Peyer's patch (tissue), 4 donors: ENCODE measurements at regions not wholly inside any gene's neighbourhood (a gene's known extent, or its start where the extent isn't known, plus 50 kb on each side); places are given as distances from the start of the nearest gene placed in this dataset.
"Not testable (repeated sequence)": the region's sequence is repeated elsewhere in the genome, so short reads cannot be mapped to it uniquely, and the experiment has no call there.

ENCODE experiments used
- CTCF ChIP-seq, 6 experiments: fragments of 450-650 bp in 4 of 6; fragments of 200-600 bp in 2 of 6; sonication (generic) in 1 of 6; IDR thresholded peaks; one replicate each; pipeline ENCODE4 v1.5.1; 2017 to 2019; ENCODE audit warnings: antibody characterized with exemption in 6 of 6, mild to moderate bottlenecking in 3 of 6, moderate library complexity in 1 of 6
- POLR2A ChIP-seq, 2 donors: fragments of 450-650 bp; IDR thresholded peaks; one replicate each; pipeline ENCODE4 v1.5.1; 2017; ENCODE audit warnings: antibody characterized with exemption in 2 of 2, mild to moderate bottlenecking in 2 of 2, moderate library complexity in 2 of 2

- not testable (repeated sequence) for TF ChIP-seq CTCF, POLR2A (IDR thresholded peaks at IDR 0.05)
Observed at GRCh38 chr4:131743348-131743747, 1405.7 kb upstream of the PCDH10 start.
